GM12878 (cell line): ENCODE measurements at regions not wholly inside any gene's neighbourhood (a gene's known extent, or its start where the extent isn't known, plus 50 kb on each side); places are given as distances from the start of the nearest gene placed in this dataset.

Source experiments
- ATAC-seq: fragments of 200-7000 bp; cut with Tn5 transposase; 3 replicates; pipeline ENCODE4 v1.9.1; 2020; ENCODE audit warnings: mild to moderate bottlenecking, moderate library complexity
- BruUV-seq: library from RNA; stranded (reverse); fragments of 400-500 nt; replicated peaks from 2 replicates; lab custom pipeline; 2021; lab: Mats Ljungman, UMichigan
- CTCF ChIA-PET: fragments of 300-600 bp; sonication (Branson Sonifier 250); formaldehyde crosslinking; extraction: SDS; loops from one replicate; lab custom pipeline; 2021; ENCODE audit warnings: inconsistent platforms; lab: Yijun Ruan, JAX
- POLR2A ChIA-PET: fragments of 350-600 bp; formaldehyde crosslinking; extraction: SDS; loops from one replicate; lab custom pipeline; 2021; ENCODE audit warnings: inconsistent platforms; lab: Charles Lee
- RAD21 ChIA-PET: fragments of 300-600 bp; sonication (Branson Sonifier 250); formaldehyde crosslinking; loops from one replicate; lab custom pipeline; 2023; ENCODE audit warnings: antibody characterized with exemption; ENCODE audit not compliant: unreplicated experiment; lab: Charles Lee
- SMC1A ChIA-PET: fragments of 300-600 bp; sonication (Branson Sonifier 250); formaldehyde crosslinking; loops from one replicate; lab custom pipeline; 2023; ENCODE audit not compliant: unreplicated experiment, uncharacterized antibody; lab: Charles Lee
- DNase-seq: peaks from one replicate; pipeline ENCODE4 v3.0.0-alpha.2; 2011; ENCODE audit warnings: low read depth, low spot score
- FAIRE-seq: peaks from 3 replicates; lab custom pipeline; 2011; peaks lifted over from hg19 to GRCh38; lab: Jason Lieb, UNC
- H2AFZ ChIP-seq: 2 replicates; pipeline ENCODE4 v1.6.0; 2011; ENCODE audit warnings: low read depth, low read length, control low read depth; ENCODE audit not compliant: control insufficient read depth
- H3K27ac ChIP-seq: 2 replicates; pipeline ENCODE4 v1.5.1; 2011; ENCODE audit warnings: control low read depth; ENCODE audit not compliant: control insufficient read depth, insufficient read depth
- H3K27me3 ChIP-seq, 2 experiments: replicated peaks in 1 of 2; 2 replicates each; pipeline versions ENCODE4 v1.6.0 to v1.6.1; 2011; ENCODE audit warnings: low read length in 1 of 2; ENCODE audit not compliant: control insufficient read depth in 2 of 2, insufficient read depth in 2 of 2
- H3K36me3 ChIP-seq, 2 experiments: 2 replicates each; pipeline ENCODE4 v1.5.1; 2011; ENCODE audit warnings: low read length in 1 of 2; ENCODE audit not compliant: control insufficient read depth in 2 of 2, insufficient read depth in 2 of 2
- H3K4me1 ChIP-seq: 2 replicates; pipeline ENCODE4 v1.6.1; 2011; ENCODE audit warnings: mild to moderate bottlenecking, low read length, moderate library complexity, mixed read lengths; ENCODE audit not compliant: control insufficient read depth, insufficient read depth
- H3K4me2 ChIP-seq: 2 replicates; pipeline ENCODE4 v1.6.0; 2011; ENCODE audit warnings: control low read depth; ENCODE audit not compliant: control insufficient read depth, insufficient read depth
- H3K4me3 ChIP-seq: fragments of 200-600 bp; sonication (generic); 2 replicates; pipeline ENCODE4 v1.5.1; 2016
- H3K79me2 ChIP-seq: 2 replicates; pipeline ENCODE4 v1.6.0; 2011; ENCODE audit warnings: low read length; ENCODE audit not compliant: control insufficient read depth, insufficient read depth
- H3K9ac ChIP-seq: 2 replicates; pipeline ENCODE4 v1.8.0; 2011; ENCODE audit warnings: low read length, control low read depth, mixed read lengths; ENCODE audit not compliant: control insufficient read depth, insufficient read depth
- H3K9me3 ChIP-seq: replicated peaks from 3 replicates; pipeline ENCODE4 v1.5.1; 2011; ENCODE audit warnings: mild to moderate bottlenecking, low read length; ENCODE audit not compliant: control insufficient read depth, insufficient read depth
- H4K20me1 ChIP-seq: 2 replicates; pipeline ENCODE4 v1.6.0; 2011; ENCODE audit not compliant: control insufficient read depth, insufficient read depth
- ASH2L ChIP-seq: fragments of 300-600, 200-600 bp; sonication (generic); IDR thresholded peaks from 2 replicates; pipeline ENCODE4 v1.6.1; 2017; ENCODE audit warnings: low read depth, mild to moderate bottlenecking, borderline replicate concordance
- BRCA1 ChIP-seq: IDR thresholded peaks from 2 replicates; pipeline ENCODE4 v1.6.1; 2011; ENCODE audit warnings: low read depth, low read length, improper control_type of control experiment
- CHD4 ChIP-seq: fragments of 200-600 bp; sonication (generic); IDR thresholded peaks from 2 replicates; pipeline ENCODE4 v1.6.1; 2016; ENCODE audit warnings: mild to moderate bottlenecking
- CREM ChIP-seq: IDR thresholded peaks from 2 replicates; pipeline ENCODE4 v1.6.1; 2014; ENCODE audit warnings: antibody characterized with exemption, low read depth
- E2F4 ChIP-seq: IDR thresholded peaks from 2 replicates; pipeline ENCODE4 v1.6.1; 2012; ENCODE audit warnings: low read depth, low read length, improper control_type of control experiment
- IKZF1 ChIP-seq: fragments of 450-650 bp; conservative IDR thresholded peaks from 2 replicates; pipeline ENCODE4 v1.6.1; 2017; ENCODE audit warnings: antibody characterized with exemption, mild to moderate bottlenecking
- KDM1A ChIP-seq: fragments of 200-600 bp; sonication (generic); IDR thresholded peaks from 2 replicates; pipeline ENCODE4 v1.6.1; 2016; ENCODE audit warnings: borderline replicate concordance
- NKRF ChIP-seq: fragments of 450-650 bp; conservative IDR thresholded peaks from 2 replicates; pipeline ENCODE4 v1.6.1; 2017; ENCODE audit warnings: mild to moderate bottlenecking, moderate library complexity
- POLR2AphosphoS2 ChIP-seq: IDR thresholded peaks from 2 replicates; pipeline ENCODE4 v1.6.1; 2011; ENCODE audit warnings: low read depth, mild to moderate bottlenecking, low read length, improper control_type of control experiment, moderate library complexity
- RAD51 ChIP-seq: fragments of 450-650 bp; IDR thresholded peaks from 2 replicates; pipeline ENCODE4 v1.6.1; 2016; ENCODE audit warnings: moderate library complexity, mild to moderate bottlenecking, inconsistent platforms
- SIN3A ChIP-seq: IDR thresholded peaks from 2 replicates; pipeline ENCODE4 v1.6.1; 2012; ENCODE audit warnings: low read depth, low read length, improper control_type of control experiment
- SP1 ChIP-seq: IDR thresholded peaks from one replicate; pipeline ENCODE4 v1.6.1; 2011; ENCODE audit warnings: low read depth, low read length
- SREBF1 ChIP-seq: IDR thresholded peaks from 2 replicates; pipeline ENCODE4 v1.6.1; 2012; ENCODE audit warnings: mild to moderate bottlenecking, low read length
- ZNF217 ChIP-seq: fragments of 450-650 bp; IDR thresholded peaks from 2 replicates; pipeline ENCODE4 v1.6.1; 2017; ENCODE audit warnings: antibody characterized with exemption, mild to moderate bottlenecking
- ZNF687 ChIP-seq: fragments of 450-650 bp; IDR thresholded peaks from 2 replicates; pipeline ENCODE4 v1.6.1; 2017; ENCODE audit warnings: mild to moderate bottlenecking, moderate library complexity
- WGBS: methylation state at CpG from one replicate; pipeline ENCODE4 v1.1.6; 2016; ENCODE audit warnings: low lambda C conversion rate; ENCODE audit not compliant: insufficient replicate concordance, insufficient coverage; ENCODE audit errors: missing lambda C conversion rate; 5-methylcytosine and 5-hydroxymethylcytosine counted together
- in situ Hi-C: fragments of 300-500 bp; cut with MboI; formaldehyde crosslinking; loops from 9 replicates; pipeline ENCODE4 v1.14.3; 2018; ENCODE audit warnings: mixed read lengths
- intact Hi-C: fragments of 100-400 bp; cut with micrococcal nuclease; formaldehyde crosslinking; loops from one replicate; pipeline ENCODE4 v1.14.2; 2022; ENCODE audit not compliant: unreplicated experiment

GRCh38 chr6:81820422-81820821, 67.9 kb upstream of the TENT5A start (continued):
- no peak for TF ChIP-seq ZNF687
- no peak for TF ChIP-seq POLR2AphosphoS2
- TF ChIP-seq CREM: no peak
- no peak for TF ChIP-seq ASH2L

- H3K9me3 ChIP-seq: no peaks in the 10 kb centered on the region
- ChIA-PET RAD21 (interaction anchor here (1.0 to 2.5 kb wide), 7 partner anchors 9 to 186 kb away, joined by 3 to 9 read pairs (median 3); no protein-coding TSS in a partner anchor), SMC1A (interaction anchor here (1.0 to 4.0 kb wide), 13 partner anchors 9 to 186 kb away, joined by 3 to 9 read pairs (median 4); no protein-coding TSS in a partner anchor), CTCF (interaction anchor here (0.6 to 2.9 kb wide), 6 partner anchors 13 to 576 kb away, joined by 3 to 9 read pairs (median 4); no protein-coding TSS in a partner anchor), POLR2A (interaction anchor here (1.6 kb wide), 1 partner anchor 28 kb away, joined by 10 read pairs; no protein-coding TSS in a partner anchor)
- TF ChIP-seq RAD51 (no peak), SIN3A (no peak), BRCA1 (no peak), SP1 (no peak), NKRF (no peak), IKZF1 (no peak), SREBF1 (no peak), CHD4 (no peak), E2F4 (no peak), KDM1A (no peak), ZNF217 (no peak)
- no peak overlapping the region for H2AFZ ChIP-seq
- H3K9ac ChIP-seq: no peak overlapping the region
- no peak overlapping the region for H3K4me2 ChIP-seq
- H3K4me1 ChIP-seq: no peaks in the 10 kb centered on the region
- DNase-seq (no peak), FAIRE-seq (no peak), ATAC-seq (no peak)
- no peaks in the 10 kb centered on the region for H3K27me3 ChIP-seq
- no peaks in the 10 kb centered on the region for H3K79me2 ChIP-seq
- H3K36me3 ChIP-seq: no peaks in the 10 kb centered on the region
- in situ Hi-C loops: no loop called here
- BruUV-seq: no TSS peak
- no peaks in the 10 kb centered on the region for H4K20me1 ChIP-seq
- intact Hi-C loops: no loop called here
- 65% methylated on average over 6 of the region's 6 CpGs for WGBS
- H3K4me3 ChIP-seq: no peak overlapping the region
- H3K27ac ChIP-seq: no peak overlapping the region
These were observed 67.3 kb upstream of the TENT5A start for GRCh38 chr6:81819767-81820166.
